SKM-1 treated with dmso at 0.1 percent for 144 hours (cell line): ENCODE measurements at regions not wholly inside any gene's neighbourhood (a gene's known extent, or its start where the extent isn't known, plus 50 kb on each side); places are given as distances from the start of the nearest gene placed in this dataset.

Source experiments
- DNase-seq: peaks from one replicate; lab custom pipeline; 2025; ENCODE audit not compliant: unreplicated experiment; lab: John Stamatoyannopoulos, UW

- DNase-seq = no peak
Observed at GRCh38 chr5:82854956-82855355, 222.2 kb downstream of the TMEM167A start.

- no peak for DNase-seq
Observed at GRCh38 chr5:82851471-82851870, 225.7 kb downstream of the TMEM167A start.

GRCh38 chr5:82850393-82850792 is 226.8 kb downstream of the TMEM167A start:
- no peak for DNase-seq

DNA sequence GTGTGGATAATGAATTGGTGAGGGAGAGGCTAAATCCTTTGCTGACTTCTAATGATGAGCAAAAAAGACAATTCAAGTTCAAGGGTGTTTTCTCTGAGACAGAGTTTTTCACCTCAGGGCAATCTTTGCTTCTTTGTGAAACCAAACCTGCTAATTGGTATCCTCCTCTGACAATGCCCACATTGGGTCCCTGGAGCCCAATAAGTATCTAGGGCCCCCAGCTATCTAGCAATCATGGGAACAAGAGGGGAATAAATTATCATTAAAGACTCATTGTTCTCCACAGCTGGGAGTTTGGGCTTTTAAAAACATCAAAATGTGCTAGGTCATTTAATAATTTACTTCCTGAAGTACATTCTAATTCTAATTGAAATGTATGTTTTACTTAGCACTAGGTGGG is 227.3 kb downstream of the TMEM167A start:
- no peak for DNase-seq

DNA sequence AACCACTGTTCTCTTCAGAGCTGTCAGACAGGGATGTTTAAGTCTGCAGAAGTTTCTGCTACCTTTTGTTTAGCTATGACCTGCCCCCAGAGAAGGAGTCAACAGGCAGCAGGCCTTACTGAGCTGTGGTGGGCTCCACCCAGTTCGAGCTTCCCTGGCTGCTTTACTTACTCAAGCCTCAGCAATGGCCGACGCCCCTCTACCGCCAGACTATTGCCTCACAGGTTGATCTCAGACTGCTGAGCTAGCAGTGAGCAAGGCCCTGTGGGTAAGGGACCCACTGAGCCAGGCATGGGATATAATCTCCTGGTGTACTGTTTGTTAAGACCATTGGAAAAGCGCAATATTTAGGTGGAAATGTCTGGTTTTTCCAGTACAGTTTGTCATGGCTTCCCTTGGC is 229.6 kb downstream of the TMEM167A start:
- no peak for DNase-seq

GRCh38 chr5:82839881-82840280 is 237.3 kb downstream of the TMEM167A start:
- no peak for DNase-seq

- DNase-seq = no peak
Observed at GRCh38 chr5:82835488-82835887, 241.7 kb downstream of the TMEM167A start.

DNA sequence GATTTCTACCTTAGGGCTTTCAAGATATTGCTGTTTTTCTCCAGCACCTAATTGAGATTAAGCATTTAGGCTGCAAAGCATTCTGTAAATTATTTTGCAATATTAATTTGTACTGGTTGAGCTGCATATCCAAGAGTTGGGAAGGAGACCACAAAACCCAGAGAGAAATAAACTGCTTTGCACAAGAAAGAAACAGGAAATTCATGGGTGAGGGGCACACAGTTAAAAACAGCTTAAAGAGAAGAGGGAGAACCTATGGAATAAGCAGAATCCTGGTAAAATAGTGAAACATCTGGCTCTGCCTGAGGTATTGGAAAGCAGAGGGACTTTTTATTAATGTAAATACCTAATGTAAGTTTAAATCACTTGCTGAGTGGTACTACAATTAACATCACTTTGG is 243.0 kb downstream of the TMEM167A start:
- DNase-seq = no peak

DNA sequence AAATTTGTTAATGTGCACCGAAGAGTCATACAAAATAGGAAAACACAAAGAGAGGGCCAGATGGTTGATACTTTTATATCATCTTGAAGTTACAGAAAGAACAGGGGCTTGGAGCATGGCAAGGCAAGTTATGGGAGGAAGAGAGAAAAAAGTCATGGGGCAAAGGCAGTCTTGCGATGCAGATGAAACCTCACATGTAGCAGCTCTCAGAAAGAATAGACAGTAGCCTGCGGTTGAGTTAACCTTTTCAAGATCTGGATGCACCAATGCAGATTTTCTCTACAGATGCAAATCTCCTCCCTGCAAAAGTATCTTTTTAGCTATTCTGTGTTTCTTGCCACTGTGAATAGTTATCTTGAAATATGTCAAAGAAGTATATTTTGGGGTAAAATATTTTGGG is 243.9 kb downstream of the TMEM167A start:
- no peak for DNase-seq

DNA sequence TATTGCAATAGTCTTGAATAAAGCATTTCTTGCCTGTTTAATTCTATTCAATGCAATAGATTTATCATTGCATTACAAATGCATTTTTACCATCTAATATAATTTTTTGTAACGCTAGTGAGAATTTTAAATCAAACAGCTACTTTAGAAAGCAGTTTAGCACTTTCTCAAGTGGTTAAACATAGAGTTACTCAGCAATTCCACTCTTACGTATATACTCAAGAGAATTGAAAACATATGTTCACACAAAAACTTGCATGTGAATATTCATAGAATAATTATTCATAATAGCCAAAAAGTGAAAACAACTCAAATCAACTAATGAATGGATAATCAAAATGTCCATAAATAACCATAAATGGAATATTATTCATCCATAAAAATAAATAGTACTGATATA is 244.7 kb downstream of the TMEM167A start:
- DNase-seq = no peak

DNA sequence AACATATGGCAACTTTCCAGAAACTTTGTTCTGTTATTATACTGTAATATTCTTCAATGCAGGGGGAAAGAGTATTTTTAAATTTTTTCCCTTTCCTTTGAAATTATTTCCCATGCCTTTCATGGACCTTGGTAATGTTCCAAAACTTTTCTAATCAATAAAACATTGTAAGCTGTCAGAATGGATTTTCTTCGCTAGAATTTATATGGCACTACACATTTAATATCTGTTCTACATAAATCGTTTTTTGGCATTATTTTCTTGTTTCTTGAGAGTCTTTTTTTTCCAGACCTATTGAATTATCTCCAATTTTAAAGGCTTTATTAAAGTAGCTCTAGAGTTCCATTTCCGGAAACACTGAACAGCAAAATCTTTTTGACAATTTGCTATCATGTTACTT is 249.0 kb downstream of the TMEM167A start:
- DNase-seq = no peak

DNA sequence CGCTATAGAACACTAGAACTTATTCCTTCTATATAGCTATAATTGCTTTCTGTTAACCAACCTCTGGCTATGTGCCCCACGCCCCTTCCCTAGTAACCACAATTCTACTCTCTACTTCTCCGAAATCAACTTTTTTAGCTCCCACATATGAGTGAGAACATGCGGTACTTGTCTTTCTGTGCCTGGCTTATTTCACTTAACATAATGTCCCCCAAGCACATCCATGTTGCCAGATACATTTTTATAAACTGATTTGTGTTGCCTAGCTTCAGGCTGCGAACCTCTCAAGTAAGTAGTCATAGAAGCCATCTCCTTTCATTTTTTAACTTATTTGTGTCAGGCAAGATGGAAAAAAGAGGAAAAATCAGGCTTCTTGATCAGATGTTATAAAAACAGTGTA is 249.5 kb downstream of the TMEM167A start:
- DNase-seq = no peak

GRCh38 chr5:82822634-82822927 is 254.6 kb downstream of the TMEM167A start:
- DNase-seq = no peak

GRCh38 chr5:82821846-82822633 is 255.2 kb downstream of the TMEM167A start:
- no peak for DNase-seq

DNA sequence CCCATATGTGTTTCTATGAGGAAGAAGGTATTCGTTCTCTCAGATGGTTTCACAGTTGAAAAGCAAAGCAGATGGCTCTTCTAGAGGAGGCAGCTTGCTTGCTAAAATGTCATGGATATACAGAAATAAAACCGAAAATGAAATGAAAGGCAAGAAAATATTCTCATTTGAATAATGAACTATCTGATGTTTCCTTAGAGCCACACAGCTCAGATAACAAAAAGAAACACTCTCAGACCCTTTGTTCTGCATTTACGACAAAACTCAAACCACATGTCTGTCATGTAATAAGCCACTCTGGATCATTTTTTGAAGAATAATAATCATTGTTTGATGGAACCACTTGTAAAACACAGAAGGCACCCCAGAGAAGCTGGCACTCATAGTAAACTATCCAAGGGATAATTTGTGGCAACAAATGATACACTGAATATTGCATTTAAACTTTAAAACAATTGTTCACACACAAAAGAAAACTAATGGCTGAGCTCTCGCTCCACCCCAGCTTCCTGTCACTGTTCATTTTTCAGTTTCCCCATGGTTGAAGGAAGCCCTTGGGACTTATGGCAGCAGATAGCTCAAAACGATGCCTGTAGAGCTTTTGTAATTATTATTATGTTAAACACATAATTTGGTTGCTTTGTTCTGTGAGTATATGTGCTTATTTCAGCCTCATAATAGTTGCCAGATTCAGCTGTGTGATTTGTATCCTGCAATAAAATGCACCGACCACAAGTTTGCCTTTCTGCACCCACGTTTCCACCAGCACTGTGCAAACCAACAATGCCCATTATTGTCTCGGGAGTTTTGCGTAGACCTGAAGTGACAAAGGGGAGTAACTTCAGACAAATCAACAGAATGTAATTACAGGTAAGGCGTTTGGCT is 256.0 kb downstream of the TMEM167A start:
- DNase-seq = no peak

GRCh38 chr5:82820188-82820587 is 257.0 kb downstream of the TMEM167A start:
- no peak for DNase-seq

DNA sequence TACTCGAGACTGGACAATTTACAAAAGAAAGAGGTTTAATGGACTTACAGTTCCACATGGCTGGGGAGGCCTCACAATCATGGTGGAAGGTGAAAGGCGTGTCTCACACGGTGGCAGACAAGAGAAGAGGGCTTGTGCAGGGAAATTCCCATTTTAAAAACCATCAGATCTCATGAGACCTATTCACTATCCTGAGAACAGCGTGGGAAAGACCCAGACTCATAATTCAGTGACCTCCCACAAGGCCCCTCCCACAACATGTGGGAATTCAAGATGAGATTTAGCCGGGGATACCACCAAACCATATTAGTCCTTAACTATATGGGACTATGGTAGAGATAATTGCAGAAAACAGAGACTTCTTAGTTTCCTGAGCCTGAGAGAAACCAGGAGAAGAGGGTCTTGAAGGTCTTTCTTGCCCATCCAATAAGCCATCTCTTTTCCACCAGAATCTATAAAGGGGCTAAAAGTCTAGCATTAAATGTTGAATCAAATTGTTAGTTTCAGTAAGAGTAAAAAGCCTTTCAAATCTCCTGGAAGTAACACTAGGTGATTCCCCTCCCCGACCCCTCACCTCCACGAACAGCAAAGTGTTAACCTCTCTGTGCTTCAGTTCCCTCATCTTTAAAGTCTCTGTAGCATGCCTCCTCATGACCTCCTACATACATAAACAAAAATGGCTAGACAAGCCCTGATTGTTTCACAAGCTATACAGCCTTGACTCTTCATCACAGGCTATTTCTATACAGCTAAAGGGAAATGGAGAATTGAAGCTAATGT is 259.1 kb downstream of the TMEM167A start:
- no peak for DNase-seq

- no peak for DNase-seq
Observed at GRCh38 chr5:82816926-82817325, 260.3 kb downstream of the TMEM167A start.

DNA sequence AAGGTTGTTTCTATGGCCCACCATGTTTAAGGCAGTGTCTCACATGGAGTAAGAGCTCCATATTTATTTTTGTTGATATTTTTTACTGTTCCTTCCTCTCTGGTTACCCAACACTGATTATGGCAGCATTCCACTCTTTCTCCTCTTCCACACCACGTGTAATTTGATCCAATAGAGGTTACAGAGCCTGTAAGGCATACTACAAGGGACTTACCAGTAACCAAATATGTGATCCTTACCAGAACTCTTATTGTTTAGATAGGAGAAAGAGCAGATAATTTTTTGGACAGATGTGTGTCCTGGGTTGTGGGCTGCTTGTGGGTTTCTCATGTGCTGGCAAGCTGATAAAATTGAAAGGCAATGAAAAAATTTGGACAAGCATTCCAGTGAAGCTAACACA is 261.3 kb downstream of the TMEM167A start:
- DNase-seq = no peak

DNA sequence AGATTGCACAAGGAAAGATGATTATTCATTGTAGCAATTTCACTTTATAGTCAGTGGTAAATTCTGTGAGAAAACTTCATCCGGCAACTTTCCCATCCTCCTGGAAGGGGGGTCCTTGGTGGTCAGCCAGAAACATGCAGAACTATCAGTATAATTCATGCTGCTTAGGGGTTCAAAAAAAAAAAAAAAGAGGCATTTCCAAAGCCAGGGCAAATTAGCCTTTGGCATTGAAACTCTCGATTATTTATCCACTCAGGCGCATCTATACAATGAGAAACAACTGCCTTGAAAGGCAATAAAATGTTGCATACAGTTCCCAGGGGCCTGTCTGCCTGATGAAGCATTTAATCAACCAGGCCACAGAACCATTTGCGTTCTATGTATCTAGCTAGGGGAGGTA is 263.3 kb downstream of the TMEM167A start:
- DNase-seq = no peak

GRCh38 chr5:82812575-82812974 is 264.6 kb downstream of the TMEM167A start:
- DNase-seq = peak; percentile 16

- DNase-seq = no peak
Observed at GRCh38 chr5:82811490-82811889, 265.7 kb downstream of the TMEM167A start.
